NB4 (cell line): ENCODE measurements at regions not wholly inside any gene's neighbourhood (a gene's known extent, or its start where the extent isn't known, plus 50 kb on each side); places are given as distances from the start of the nearest gene placed in this dataset.

Source experiments
- MAX ChIP-seq: IDR thresholded peaks from 2 replicates; pipeline ENCODE4 v1.6.1; 2011; ENCODE audit warnings: low read depth, low read length
- MYC ChIP-seq: IDR thresholded peaks from 2 replicates; pipeline ENCODE4 v1.6.1; 2011; ENCODE audit warnings: low read depth, low read length
- POLR2A ChIP-seq: IDR thresholded peaks from 2 replicates; pipeline ENCODE4 v1.6.1; 2011; ENCODE audit warnings: mild to moderate bottlenecking; ENCODE audit not compliant: insufficient read length; ENCODE audit errors: extremely low read depth
- TF ChIP-seq, protein P1 (sequence below): IDR thresholded peaks from one replicate; pipeline ENCODE4 v1.5.1; 2012; ENCODE audit warnings: low read depth, low read length

DNA sequence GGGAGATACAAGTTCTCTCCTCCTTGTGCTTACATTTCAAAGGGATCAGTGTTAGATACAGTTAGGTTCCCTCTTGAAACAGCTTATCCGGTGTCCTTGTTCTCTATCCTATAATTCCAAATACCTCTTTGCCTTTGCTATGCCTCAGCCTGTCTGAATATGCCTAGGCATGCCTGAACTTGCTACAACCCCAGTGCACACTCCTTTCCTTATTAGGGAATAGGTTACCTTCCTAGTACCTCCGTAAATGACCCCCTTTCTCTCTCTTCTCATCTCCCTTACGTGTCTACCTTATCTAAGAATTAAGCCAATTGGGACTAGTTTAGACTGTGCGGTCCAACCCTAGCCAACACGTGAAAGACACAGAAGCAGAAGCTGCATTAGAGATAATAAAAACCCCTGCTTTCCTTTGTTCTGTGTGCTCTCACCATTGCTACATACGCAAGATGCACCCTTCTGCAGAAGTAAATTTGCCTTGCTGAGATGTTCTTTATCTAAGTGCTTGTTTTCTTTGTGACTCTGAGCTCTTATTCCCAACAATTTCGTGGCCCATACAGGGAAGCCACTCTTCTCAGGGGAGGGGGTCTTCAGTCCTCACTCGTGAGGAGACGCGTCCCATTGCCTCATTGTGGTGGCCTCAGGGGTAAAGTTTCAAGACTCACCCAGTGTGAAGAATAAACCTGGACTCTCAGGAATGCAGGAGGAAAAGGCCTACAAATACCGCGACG lies 802.1 kb downstream of the PLA2G4A start:
- TF ChIP-seq MYC = no peak
- TF ChIP-seq, protein P1, sequence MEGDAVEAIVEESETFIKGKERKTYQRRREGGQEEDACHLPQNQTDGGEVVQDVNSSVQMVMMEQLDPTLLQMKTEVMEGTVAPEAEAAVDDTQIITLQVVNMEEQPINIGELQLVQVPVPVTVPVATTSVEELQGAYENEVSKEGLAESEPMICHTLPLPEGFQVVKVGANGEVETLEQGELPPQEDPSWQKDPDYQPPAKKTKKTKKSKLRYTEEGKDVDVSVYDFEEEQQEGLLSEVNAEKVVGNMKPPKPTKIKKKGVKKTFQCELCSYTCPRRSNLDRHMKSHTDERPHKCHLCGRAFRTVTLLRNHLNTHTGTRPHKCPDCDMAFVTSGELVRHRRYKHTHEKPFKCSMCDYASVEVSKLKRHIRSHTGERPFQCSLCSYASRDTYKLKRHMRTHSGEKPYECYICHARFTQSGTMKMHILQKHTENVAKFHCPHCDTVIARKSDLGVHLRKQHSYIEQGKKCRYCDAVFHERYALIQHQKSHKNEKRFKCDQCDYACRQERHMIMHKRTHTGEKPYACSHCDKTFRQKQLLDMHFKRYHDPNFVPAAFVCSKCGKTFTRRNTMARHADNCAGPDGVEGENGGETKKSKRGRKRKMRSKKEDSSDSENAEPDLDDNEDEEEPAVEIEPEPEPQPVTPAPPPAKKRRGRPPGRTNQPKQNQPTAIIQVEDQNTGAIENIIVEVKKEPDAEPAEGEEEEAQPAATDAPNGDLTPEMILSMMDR = no peak
- TF ChIP-seq POLR2A = no peak
- no peak for TF ChIP-seq MAX
